HepG2 (cell line): ENCODE measurements at regions not wholly inside any gene's neighbourhood (a gene's known extent, or its start where the extent isn't known, plus 50 kb on each side); places are given as distances from the start of the nearest gene placed in this dataset.

ENCODE experiments used
- ARNT2 ChIP-seq: sonication (generic); formaldehyde crosslinking; IDR thresholded peaks from 2 replicates; pipeline ENCODE4 v1.8.0; 2022; ENCODE audit warnings: mild to moderate bottlenecking, low read depth, missing genetic modification reagents, moderate library complexity
- ATM ChIP-seq: fragments of 450-650 bp; IDR thresholded peaks from 2 replicates; pipeline ENCODE4 v1.7.1; 2017; ENCODE audit warnings: mild to moderate bottlenecking, borderline replicate concordance
- KLF15 ChIP-seq: sonication (generic); formaldehyde crosslinking; IDR thresholded peaks from 2 replicates; pipeline ENCODE4 v1.8.1; 2023; ENCODE audit warnings: borderline replicate concordance, mild to moderate bottlenecking, inconsistent platforms, missing genetic modification reagents, mixed read lengths
- MAFG ChIP-seq: sonication (generic); formaldehyde crosslinking; IDR thresholded peaks from 2 replicates; pipeline ENCODE4 v1.5.1; 2020; ENCODE audit warnings: mild to moderate bottlenecking, missing genetic modification reagents
- MED1 ChIP-seq: sonication (generic); formaldehyde crosslinking; IDR thresholded peaks from 2 replicates; pipeline ENCODE4 v1.4.0; 2020; ENCODE audit warnings: missing genetic modification reagents
- NFRKB ChIP-seq: fragments of 450-650 bp; IDR thresholded peaks from 2 replicates; pipeline ENCODE4 v1.6.1; 2017
- PHB2 ChIP-seq: fragments of 450-650 bp; IDR thresholded peaks from 2 replicates; pipeline ENCODE4 v1.6.1; 2018; ENCODE audit not compliant: partially characterized antibody
- POLR2AphosphoS5 ChIP-seq: IDR thresholded peaks from 2 replicates; pipeline ENCODE4 v1.6.1; 2012; ENCODE audit warnings: low read depth, low read length
- RAD21 ChIP-seq: fragments of 450-650 bp; formaldehyde crosslinking; IDR thresholded peaks from 2 replicates; pipeline ENCODE4 v1.5.0; 2020; ENCODE audit warnings: mild to moderate bottlenecking
- REL ChIP-seq: sonication (generic); formaldehyde crosslinking; conservative IDR thresholded peaks from 2 replicates; pipeline ENCODE4 v1.8.0; 2022; ENCODE audit warnings: mild to moderate bottlenecking, missing genetic modification reagents, moderate library complexity
- TCF7L2 ChIP-seq: IDR thresholded peaks from 2 replicates; pipeline ENCODE4 v1.6.1; 2011; ENCODE audit warnings: mild to moderate bottlenecking, low read depth, low read length, moderate library complexity
- ZFP90 ChIP-seq: sonication (generic); formaldehyde crosslinking; IDR thresholded peaks from 2 replicates; pipeline ENCODE4 v1.8.0; 2022; ENCODE audit warnings: missing genetic modification reagents, mild to moderate bottlenecking, inconsistent platforms, borderline replicate concordance
- ZNF180 ChIP-seq: sonication (generic); formaldehyde crosslinking; IDR thresholded peaks from 2 replicates; pipeline ENCODE4 v1.4.0; 2020; ENCODE audit warnings: low read depth, missing genetic modification reagents, borderline replicate concordance
- ZNF264 ChIP-seq: sonication (generic); formaldehyde crosslinking; IDR thresholded peaks from 2 replicates; pipeline ENCODE4 v1.4.0; 2020; ENCODE audit warnings: missing genetic modification reagents
- ZNF678 ChIP-seq: sonication (generic); formaldehyde crosslinking; IDR thresholded peaks from 2 replicates; pipeline ENCODE4 v1.4.0; 2020; ENCODE audit warnings: mild to moderate bottlenecking, missing genetic modification reagents
- TF ChIP-seq, protein P1 (sequence below): sonication (generic); formaldehyde crosslinking; IDR thresholded peaks from 2 replicates; pipeline ENCODE4 v1.5.0; 2020; ENCODE audit warnings: mild to moderate bottlenecking, missing genetic modification reagents, borderline replicate concordance
- TF ChIP-seq, protein P2 (sequence below): sonication (generic); formaldehyde crosslinking; IDR thresholded peaks from 2 replicates; pipeline ENCODE4 v1.5.1; 2020; ENCODE audit warnings: missing genetic modification reagents, mild to moderate bottlenecking, borderline replicate concordance
- TF ChIP-seq, protein P3 (sequence below): sonication (generic); formaldehyde crosslinking; IDR thresholded peaks from 2 replicates; pipeline ENCODE4 v1.8.0; 2022; ENCODE audit warnings: missing genetic modification reagents, low read depth, mild to moderate bottlenecking, borderline replicate concordance
- TF ChIP-seq, protein P4 (sequence below): sonication (generic); formaldehyde crosslinking; IDR thresholded peaks from 2 replicates; pipeline ENCODE4 v1.4.0; 2020; ENCODE audit warnings: missing genetic modification reagents, borderline replicate concordance

DNA sequence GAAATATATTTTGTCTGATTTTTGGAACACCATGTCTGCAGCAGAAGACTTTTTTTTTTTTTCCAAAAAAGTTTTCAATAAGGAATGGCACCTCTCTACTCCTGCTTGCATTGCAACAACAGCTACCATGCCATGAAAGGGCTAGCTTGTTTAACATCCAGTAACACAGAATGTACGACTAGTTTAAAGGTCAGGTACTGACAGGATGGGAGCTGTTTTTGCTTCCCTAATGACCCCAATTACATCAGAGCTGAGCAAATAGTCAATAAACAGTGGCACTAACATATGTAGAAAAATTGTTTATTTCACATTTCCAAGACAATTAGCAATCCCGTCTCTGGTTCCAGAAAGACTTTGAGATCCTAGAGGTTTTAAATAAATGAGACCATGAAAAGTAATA lies 693.8 kb downstream of the NR2F1-AS1 start (continued):
- TF ChIP-seq, protein P1, sequence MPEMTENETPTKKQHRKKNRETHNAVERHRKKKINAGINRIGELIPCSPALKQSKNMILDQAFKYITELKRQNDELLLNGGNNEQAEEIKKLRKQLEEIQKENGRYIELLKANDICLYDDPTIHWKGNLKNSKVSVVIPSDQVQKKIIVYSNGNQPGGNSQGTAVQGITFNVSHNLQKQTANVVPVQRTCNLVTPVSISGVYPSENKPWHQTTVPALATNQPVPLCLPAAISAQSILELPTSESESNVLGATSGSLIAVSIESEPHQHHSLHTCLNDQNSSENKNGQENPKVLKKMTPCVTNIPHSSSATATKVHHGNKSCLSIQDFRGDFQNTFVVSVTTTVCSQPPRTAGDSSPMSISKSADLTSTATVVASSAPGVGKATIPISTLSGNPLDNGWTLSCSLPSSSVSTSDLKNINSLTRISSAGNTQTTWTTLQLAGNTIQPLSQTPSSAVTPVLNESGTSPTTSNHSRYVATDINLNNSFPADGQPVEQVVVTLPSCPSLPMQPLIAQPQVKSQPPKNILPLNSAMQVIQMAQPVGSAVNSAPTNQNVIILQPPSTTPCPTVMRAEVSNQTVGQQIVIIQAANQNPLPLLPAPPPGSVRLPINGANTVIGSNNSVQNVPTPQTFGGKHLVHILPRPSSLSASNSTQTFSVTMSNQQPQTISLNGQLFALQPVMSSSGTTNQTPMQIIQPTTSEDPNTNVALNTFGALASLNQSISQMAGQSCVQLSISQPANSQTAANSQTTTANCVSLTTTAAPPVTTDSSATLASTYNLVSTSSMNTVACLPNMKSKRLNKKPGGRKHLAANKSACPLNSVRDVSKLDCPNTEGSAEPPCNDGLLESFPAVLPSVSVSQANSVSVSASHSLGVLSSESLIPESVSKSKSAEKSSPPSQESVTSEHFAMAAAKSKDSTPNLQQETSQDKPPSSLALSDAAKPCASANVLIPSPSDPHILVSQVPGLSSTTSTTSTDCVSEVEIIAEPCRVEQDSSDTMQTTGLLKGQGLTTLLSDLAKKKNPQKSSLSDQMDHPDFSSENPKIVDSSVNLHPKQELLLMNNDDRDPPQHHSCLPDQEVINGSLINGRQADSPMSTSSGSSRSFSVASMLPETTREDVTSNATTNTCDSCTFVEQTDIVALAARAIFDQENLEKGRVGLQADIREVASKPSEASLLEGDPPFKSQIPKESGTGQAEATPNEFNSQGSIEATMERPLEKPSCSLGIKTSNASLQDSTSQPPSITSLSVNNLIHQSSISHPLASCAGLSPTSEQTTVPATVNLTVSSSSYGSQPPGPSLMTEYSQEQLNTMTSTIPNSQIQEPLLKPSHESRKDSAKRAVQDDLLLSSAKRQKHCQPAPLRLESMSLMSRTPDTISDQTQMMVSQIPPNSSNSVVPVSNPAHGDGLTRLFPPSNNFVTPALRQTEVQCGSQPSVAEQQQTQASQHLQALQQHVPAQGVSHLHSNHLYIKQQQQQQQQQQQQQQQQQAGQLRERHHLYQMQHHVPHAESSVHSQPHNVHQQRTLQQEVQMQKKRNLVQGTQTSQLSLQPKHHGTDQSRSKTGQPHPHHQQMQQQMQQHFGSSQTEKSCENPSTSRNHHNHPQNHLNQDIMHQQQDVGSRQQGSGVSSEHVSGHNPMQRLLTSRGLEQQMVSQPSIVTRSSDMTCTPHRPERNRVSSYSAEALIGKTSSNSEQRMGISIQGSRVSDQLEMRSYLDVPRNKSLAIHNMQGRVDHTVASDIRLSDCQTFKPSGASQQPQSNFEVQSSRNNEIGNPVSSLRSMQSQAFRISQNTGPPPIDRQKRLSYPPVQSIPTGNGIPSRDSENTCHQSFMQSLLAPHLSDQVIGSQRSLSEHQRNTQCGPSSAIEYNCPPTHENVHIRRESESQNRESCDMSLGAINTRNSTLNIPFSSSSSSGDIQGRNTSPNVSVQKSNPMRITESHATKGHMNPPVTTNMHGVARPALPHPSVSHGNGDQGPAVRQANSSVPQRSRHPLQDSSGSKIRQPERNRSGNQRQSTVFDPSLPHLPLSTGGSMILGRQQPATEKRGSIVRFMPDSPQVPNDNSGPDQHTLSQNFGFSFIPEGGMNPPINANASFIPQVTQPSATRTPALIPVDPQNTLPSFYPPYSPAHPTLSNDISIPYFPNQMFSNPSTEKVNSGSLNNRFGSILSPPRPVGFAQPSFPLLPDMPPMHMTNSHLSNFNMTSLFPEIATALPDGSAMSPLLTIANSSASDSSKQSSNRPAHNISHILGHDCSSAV (CRISPR knock-in tag): no peak
- no peak for TF ChIP-seq ZNF678 (CRISPR knock-in tag)
- TF ChIP-seq REL: no peak
- TF ChIP-seq, protein P2, sequence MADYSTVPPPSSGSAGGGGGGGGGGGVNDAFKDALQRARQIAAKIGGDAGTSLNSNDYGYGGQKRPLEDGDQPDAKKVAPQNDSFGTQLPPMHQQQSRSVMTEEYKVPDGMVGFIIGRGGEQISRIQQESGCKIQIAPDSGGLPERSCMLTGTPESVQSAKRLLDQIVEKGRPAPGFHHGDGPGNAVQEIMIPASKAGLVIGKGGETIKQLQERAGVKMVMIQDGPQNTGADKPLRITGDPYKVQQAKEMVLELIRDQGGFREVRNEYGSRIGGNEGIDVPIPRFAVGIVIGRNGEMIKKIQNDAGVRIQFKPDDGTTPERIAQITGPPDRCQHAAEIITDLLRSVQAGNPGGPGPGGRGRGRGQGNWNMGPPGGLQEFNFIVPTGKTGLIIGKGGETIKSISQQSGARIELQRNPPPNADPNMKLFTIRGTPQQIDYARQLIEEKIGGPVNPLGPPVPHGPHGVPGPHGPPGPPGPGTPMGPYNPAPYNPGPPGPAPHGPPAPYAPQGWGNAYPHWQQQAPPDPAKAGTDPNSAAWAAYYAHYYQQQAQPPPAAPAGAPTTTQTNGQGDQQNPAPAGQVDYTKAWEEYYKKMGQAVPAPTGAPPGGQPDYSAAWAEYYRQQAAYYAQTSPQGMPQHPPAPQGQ (CRISPR knock-in tag): no peak
- peak; percentile 99 for TF ChIP-seq MED1
- TF ChIP-seq, protein P3, sequence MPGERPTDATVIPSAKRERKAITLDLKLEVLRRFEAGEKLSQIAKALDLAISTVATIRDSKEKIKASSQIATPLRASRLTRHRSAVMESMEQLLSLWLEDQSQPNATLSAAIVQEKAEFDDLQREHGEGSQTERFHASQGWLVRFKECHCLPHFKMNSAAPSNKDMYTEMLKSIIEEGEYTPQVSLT (CRISPR knock-in tag): no peak
- TF ChIP-seq ATM: no peak
- TF ChIP-seq KLF15 (CRISPR knock-in tag): no peak
- no peak for TF ChIP-seq ZNF180 (CRISPR knock-in tag)
- no peak for TF ChIP-seq RAD21 (CRISPR knock-in tag)
- no peak for TF ChIP-seq NFRKB
- no peak for TF ChIP-seq PHB2
- 0 out of 2 replicates have a peak, but pooled peaks have one; percentile 29 for TF ChIP-seq ARNT2
- TF ChIP-seq TCF7L2: no peak
- TF ChIP-seq POLR2AphosphoS5: no peak
- TF ChIP-seq ZNF264 (CRISPR knock-in tag): 0 out of 2 replicates have a peak, but pooled peaks have one; percentile 84
- TF ChIP-seq, protein P4, sequence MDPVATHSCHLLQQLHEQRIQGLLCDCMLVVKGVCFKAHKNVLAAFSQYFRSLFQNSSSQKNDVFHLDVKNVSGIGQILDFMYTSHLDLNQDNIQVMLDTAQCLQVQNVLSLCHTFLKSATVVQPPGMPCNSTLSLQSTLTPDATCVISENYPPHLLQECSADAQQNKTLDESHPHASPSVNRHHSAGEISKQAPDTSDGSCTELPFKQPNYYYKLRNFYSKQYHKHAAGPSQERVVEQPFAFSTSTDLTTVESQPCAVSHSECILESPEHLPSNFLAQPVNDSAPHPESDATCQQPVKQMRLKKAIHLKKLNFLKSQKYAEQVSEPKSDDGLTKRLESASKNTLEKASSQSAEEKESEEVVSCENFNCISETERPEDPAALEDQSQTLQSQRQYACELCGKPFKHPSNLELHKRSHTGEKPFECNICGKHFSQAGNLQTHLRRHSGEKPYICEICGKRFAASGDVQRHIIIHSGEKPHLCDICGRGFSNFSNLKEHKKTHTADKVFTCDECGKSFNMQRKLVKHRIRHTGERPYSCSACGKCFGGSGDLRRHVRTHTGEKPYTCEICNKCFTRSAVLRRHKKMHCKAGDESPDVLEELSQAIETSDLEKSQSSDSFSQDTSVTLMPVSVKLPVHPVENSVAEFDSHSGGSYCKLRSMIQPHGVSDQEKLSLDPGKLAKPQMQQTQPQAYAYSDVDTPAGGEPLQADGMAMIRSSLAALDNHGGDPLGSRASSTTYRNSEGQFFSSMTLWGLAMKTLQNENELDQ (CRISPR knock-in tag): no peak
- TF ChIP-seq MAFG (CRISPR knock-in tag): no peak
- 0 out of 2 replicates have a peak, but pooled peaks have one; percentile 46 for TF ChIP-seq ZFP90
